ENCODE measurements at regions not wholly inside any gene's neighbourhood (a gene's known extent, or its start where the extent isn't known, plus 50 kb on each side); places are given as distances from the start of the nearest gene placed in this dataset.

- ATAC-seq (no peak), DNase-seq (no peak)
- Mint-ChIP-seq H3K27ac (no peak overlapping the region), H3K36me3 (ENCODE audit: low read depth) (no peaks in the 10 kb centered on the region), H3K4me1 (no peaks in the 10 kb centered on the region), H3K4me3 (no peak overlapping the region), H3K9me3 (ENCODE audit: low read depth) (peaks cover 4% of the 10 kb centered on the region), H3K27me3 (peaks cover 2% of the 10 kb centered on the region)
- intact Hi-C loops (cut with DNase I, micrococcal nuclease) = no loop called here
- ChIA-PET POLR2A (no interaction called here), CTCF (interaction anchor here (1.0 to 1.1 kb wide), 2 partner anchors 10 to 119 kb away, joined by 3 to 4 read pairs; no protein-coding TSS in a partner anchor)
Observed at GRCh38 chr16:85184404-85184803, 72.1 kb upstream of the CIBAR2 start.

- no peaks in the 10 kb centered on the region for H3K4me1 Mint-ChIP-seq
- ATAC-seq (no peak), DNase-seq (no peak)
- CTCF ChIA-PET = interaction anchor here (1.0 to 1.1 kb wide), 2 partner anchors 11 to 120 kb away, joined by 3 to 4 read pairs; no protein-coding TSS in a partner anchor
- H3K27me3 Mint-ChIP-seq = peaks cover 2% of the 10 kb centered on the region
- intact Hi-C loops (cut with DNase I, micrococcal nuclease) = no loop called here
- H3K4me3 Mint-ChIP-seq = no peak overlapping the region
- H3K36me3 Mint-ChIP-seq (ENCODE audit: low read depth) = no peaks in the 10 kb centered on the region
- H3K27ac Mint-ChIP-seq = no peak overlapping the region
- POLR2A ChIA-PET = no interaction called here
- peaks cover 7% of the 10 kb centered on the region for H3K9me3 Mint-ChIP-seq (ENCODE audit: low read depth)
Observed at GRCh38 chr16:85185303-85186100, 73.2 kb upstream of the CIBAR2 start.

GRCh38 chr16:85187002-85187401, 74.7 kb upstream of the CIBAR2 start:
- intact Hi-C loops (cut with DNase I, micrococcal nuclease) = no loop called here
- H3K9me3 Mint-ChIP-seq (ENCODE audit: low read depth) = peaks cover 7% of the 10 kb centered on the region
- POLR2A ChIA-PET = interaction anchor here (0.6 kb wide), 1 partner anchor 293 kb away, joined by 5 read pairs; no protein-coding TSS in a partner anchor
- ATAC-seq (no peak), DNase-seq (no peak)
- H3K4me1 Mint-ChIP-seq = no peaks in the 10 kb centered on the region
- H3K36me3 Mint-ChIP-seq (ENCODE audit: low read depth) = no peaks in the 10 kb centered on the region
- CTCF ChIA-PET = no interaction called here
- H3K4me3 Mint-ChIP-seq = no peak overlapping the region
- H3K27ac Mint-ChIP-seq = no peak overlapping the region
- peaks cover 2% of the 10 kb centered on the region for H3K27me3 Mint-ChIP-seq

- Mint-ChIP-seq H3K9me3 (ENCODE audit: low read depth) (peaks cover 7% of the 10 kb centered on the region), H3K27ac (no peak overlapping the region), H3K27me3 (peaks cover 2% of the 10 kb centered on the region), H3K4me3 (no peak overlapping the region), H3K4me1 (no peaks in the 10 kb centered on the region), H3K36me3 (ENCODE audit: low read depth) (no peaks in the 10 kb centered on the region)
- ChIA-PET POLR2A (no interaction called here), CTCF (no interaction called here)
- ATAC-seq (no peak), DNase-seq (no peak)
- intact Hi-C loops (cut with DNase I, micrococcal nuclease) = no loop called here
Observed at GRCh38 chr16:85187447-85187846, 75.2 kb upstream of the CIBAR2 start.

- H3K27ac Mint-ChIP-seq = no peak overlapping the region
- no peaks in the 10 kb centered on the region for H3K36me3 Mint-ChIP-seq (ENCODE audit: low read depth)
- CTCF ChIA-PET = no interaction called here
- ATAC-seq (no peak), DNase-seq (no peak)
- peaks cover 2% of the 10 kb centered on the region for H3K27me3 Mint-ChIP-seq
- no peaks in the 10 kb centered on the region for H3K4me1 Mint-ChIP-seq
- intact Hi-C loops (cut with DNase I, micrococcal nuclease) = no loop called here
- peaks cover 7% of the 10 kb centered on the region for H3K9me3 Mint-ChIP-seq (ENCODE audit: low read depth)
- no peak overlapping the region for H3K4me3 Mint-ChIP-seq
- POLR2A ChIA-PET = no interaction called here
Observed at GRCh38 chr16:85187886-85188285, 75.6 kb upstream of the CIBAR2 start.

- H3K27me3 Mint-ChIP-seq = no peaks in the 10 kb centered on the region
- H3K36me3 Mint-ChIP-seq (ENCODE audit: low read depth) = no peaks in the 10 kb centered on the region
- no peak overlapping the region for H3K4me3 Mint-ChIP-seq
- POLR2A ChIA-PET = no interaction called here
- peaks cover 7% of the 10 kb centered on the region for H3K9me3 Mint-ChIP-seq (ENCODE audit: low read depth)
- CTCF ChIA-PET = interaction anchor here (0.6 to 0.9 kb wide), 2 partner anchors 64 to 262 kb away, joined by 3 read pairs; no protein-coding TSS in a partner anchor
- no peak for DNase-seq
- ATAC-seq = no peak
- no peak overlapping the region for H3K27ac Mint-ChIP-seq
- no peaks in the 10 kb centered on the region for H3K4me1 Mint-ChIP-seq
- intact Hi-C loops (cut with DNase I, micrococcal nuclease) = no loop called here
Observed at GRCh38 chr16:85188822-85189672, 76.8 kb upstream of the CIBAR2 start.

- ATAC-seq (no peak), DNase-seq (no peak)
- Mint-ChIP-seq H3K27ac (no peak overlapping the region), H3K27me3 (no peaks in the 10 kb centered on the region), H3K36me3 (ENCODE audit: low read depth) (no peaks in the 10 kb centered on the region), H3K4me1 (no peaks in the 10 kb centered on the region), H3K4me3 (no peak overlapping the region), H3K9me3 (ENCODE audit: low read depth) (peaks cover 7% of the 10 kb centered on the region)
- POLR2A ChIA-PET = no interaction called here
- intact Hi-C loops (cut with DNase I, micrococcal nuclease) = no loop called here
- CTCF ChIA-PET = interaction anchor here (0.6 kb wide), 1 partner anchor 434 kb away, joined by 3 read pairs; no protein-coding TSS in a partner anchor
Observed at GRCh38 chr16:85190572-85190971, 78.3 kb upstream of the CIBAR2 start.

- H3K4me3 Mint-ChIP-seq = no peak overlapping the region
Observed at GRCh38 chr16:85191341-85191965, 79.2 kb upstream of the CIBAR2 start.

GRCh38 chr16:85192238-85193114, 80.2 kb upstream of the CIBAR2 start:
- Mint-ChIP-seq H3K27me3 (peaks cover 2% of the 10 kb centered on the region), H3K36me3 (ENCODE audit: low read depth) (no peaks in the 10 kb centered on the region), H3K9me3 (ENCODE audit: low read depth) (peaks cover 7% of the 10 kb centered on the region), H3K4me1 (no peaks in the 10 kb centered on the region), H3K27ac (no peak overlapping the region), H3K4me3 (no peak overlapping the region)
- ChIA-PET POLR2A (no interaction called here), CTCF (no interaction called here)
- DNase-seq (no peak), ATAC-seq (no peak)
- intact Hi-C loops (cut with DNase I, micrococcal nuclease) = no loop called here

More at GRCh38 chr16:85191341-85191965, 79.2 kb upstream of the CIBAR2 start:
- intact Hi-C loops (cut with DNase I, micrococcal nuclease) = no loop called here
- peaks cover 2% of the 10 kb centered on the region for H3K27me3 Mint-ChIP-seq
- no peak overlapping the region for H3K27ac Mint-ChIP-seq
- H3K9me3 Mint-ChIP-seq (ENCODE audit: low read depth) = peaks cover 7% of the 10 kb centered on the region
- no peaks in the 10 kb centered on the region for H3K36me3 Mint-ChIP-seq (ENCODE audit: low read depth)
- POLR2A ChIA-PET = no interaction called here
- no peaks in the 10 kb centered on the region for H3K4me1 Mint-ChIP-seq
- CTCF ChIA-PET = no interaction called here
- DNase-seq (no peak), ATAC-seq (no peak)

GRCh38 chr16:85193115-85193493, 80.8 kb upstream of the CIBAR2 start:
- ChIA-PET POLR2A (no interaction called here), CTCF (no interaction called here)
- DNase-seq (no peak), ATAC-seq (no peak)
- intact Hi-C loops (cut with DNase I, micrococcal nuclease) = no loop called here
- no peaks in the 10 kb centered on the region for H3K36me3 Mint-ChIP-seq (ENCODE audit: low read depth)
- peaks cover 7% of the 10 kb centered on the region for H3K9me3 Mint-ChIP-seq (ENCODE audit: low read depth)
- no peak overlapping the region for H3K4me3 Mint-ChIP-seq
- no peaks in the 10 kb centered on the region for H3K4me1 Mint-ChIP-seq
- no peak overlapping the region for H3K27ac Mint-ChIP-seq
- peaks cover 2% of the 10 kb centered on the region for H3K27me3 Mint-ChIP-seq

- no peak overlapping the region for H3K4me3 Mint-ChIP-seq
- no peak overlapping the region for H3K27ac Mint-ChIP-seq
- ChIA-PET POLR2A (no interaction called here), CTCF (interaction anchor here (0.6 to 0.8 kb wide), 2 partner anchors 44 to 79 kb away, joined by 3 read pairs; no protein-coding TSS in a partner anchor)
- ATAC-seq (no peak), DNase-seq (no peak)
- H3K9me3 Mint-ChIP-seq (ENCODE audit: low read depth) = peaks cover 7% of the 10 kb centered on the region
- peaks cover 2% of the 10 kb centered on the region for H3K27me3 Mint-ChIP-seq
- intact Hi-C loops (cut with DNase I, micrococcal nuclease) = no loop called here
- no peaks in the 10 kb centered on the region for H3K4me1 Mint-ChIP-seq
- no peaks in the 10 kb centered on the region for H3K36me3 Mint-ChIP-seq (ENCODE audit: low read depth)
Observed at GRCh38 chr16:85193876-85194275, 81.6 kb upstream of the CIBAR2 start.
